Stimulated activated naive CD4-positive, alpha-beta T cell (primary cell): ENCODE measurements at regions not wholly inside any gene's neighbourhood (a gene's known extent, or its start where the extent isn't known, plus 50 kb on each side); places are given as distances from the start of the nearest gene placed in this dataset.

Source experiments
- DNase-seq, 6 experiments: peaks; one replicate each; lab custom pipeline; 2025; lab: John Stamatoyannopoulos, UW

DNA sequence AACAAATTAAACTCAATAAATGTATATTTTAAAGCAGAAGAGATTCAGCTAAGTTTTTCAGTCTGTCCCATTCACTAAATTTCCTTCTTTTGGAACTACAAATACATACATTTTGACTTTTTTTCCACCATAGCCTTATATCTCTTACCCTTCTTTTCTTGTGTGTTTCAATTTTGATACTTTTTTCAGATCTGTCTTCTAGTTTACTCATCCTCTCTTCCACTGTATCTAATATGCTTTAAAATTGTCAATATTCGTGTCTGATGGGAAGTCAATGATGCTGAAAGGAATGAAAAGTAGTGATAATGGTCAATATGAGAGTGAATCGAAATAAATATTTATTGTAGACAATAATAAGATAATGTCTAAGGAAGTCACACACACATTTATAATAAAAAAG, 332.3 kb upstream of the KIRREL3 start:
- no peak for DNase-seq

DNA sequence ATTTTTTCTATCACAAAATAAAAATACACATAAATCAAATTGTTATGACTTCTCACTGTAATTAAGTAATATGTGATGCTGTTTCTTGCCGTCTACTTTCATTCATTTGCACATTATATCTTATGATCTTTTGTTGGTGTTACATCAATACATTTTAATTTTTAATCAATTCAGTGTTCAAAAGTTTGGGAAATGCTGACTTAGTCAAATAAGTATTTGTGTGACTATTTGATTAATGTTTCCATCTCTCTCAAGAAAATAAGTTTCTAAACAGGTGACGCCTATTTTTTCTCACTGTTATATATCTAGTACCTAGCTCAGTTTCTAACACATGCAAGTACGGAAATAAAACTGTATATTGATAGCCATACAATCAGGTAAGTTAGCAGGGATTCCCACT, 329.5 kb upstream of the KIRREL3 start:
- no peak for DNase-seq

DNA sequence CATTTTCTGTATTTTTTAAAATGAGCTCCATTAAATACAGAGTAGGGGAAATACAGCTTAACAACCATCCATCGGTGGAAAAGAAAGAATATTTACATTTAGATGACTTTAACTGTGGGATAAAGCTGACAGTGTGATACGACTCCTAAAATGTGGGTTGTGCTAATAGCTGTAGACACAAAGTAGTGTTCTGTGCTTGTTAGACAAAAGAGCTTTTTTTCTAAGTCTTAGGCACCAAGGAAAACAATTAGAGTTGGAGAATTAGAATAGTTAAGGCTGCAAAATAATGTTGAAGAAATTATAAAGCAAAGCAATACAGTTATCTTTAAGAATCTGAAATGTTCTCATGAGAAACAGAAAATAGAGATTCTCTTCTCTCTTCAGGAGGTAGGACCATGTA, 307.7 kb upstream of the KIRREL3 start:
- DNase-seq, result no peak

DNA sequence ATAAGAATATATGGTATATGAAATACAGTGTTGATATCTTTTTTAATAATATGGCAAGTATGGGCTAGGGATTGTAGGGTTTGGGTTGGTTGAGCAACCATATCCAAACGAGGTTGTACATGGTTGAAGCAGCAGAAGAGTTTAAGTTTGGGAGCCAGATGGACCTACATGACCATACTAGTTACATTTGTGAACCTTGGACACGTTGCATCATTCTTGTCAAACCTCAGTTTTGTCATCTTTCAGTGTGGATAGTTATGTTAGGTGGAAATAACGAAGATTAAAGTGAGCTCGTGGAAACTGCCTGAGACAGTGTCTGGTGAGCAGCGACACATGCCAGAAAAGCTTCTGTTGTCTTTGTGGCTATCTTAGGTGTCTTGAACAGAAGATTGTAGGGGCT, 307.1 kb upstream of the KIRREL3 start:
- no peak for DNase-seq

DNA sequence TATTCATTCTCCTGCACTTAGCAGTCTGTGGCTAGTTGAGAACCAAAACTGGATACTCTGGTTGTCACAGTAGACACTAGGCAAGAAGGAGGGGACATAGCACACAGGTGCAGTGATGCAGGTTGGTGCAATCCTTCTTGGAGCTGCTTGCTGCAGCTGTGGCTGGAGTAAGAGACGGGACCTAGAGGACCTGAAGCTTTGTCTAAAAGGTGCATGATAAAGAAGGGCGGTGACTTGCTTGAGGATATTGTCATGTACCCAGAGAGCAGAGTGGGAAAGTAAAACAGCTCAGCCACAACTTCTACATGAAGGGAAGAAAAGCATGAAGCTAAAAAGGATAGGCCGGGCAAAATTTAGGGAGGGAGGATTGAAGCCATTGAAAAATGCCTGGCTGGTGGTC, 304.1 kb upstream of the KIRREL3 start:
- no peak for DNase-seq

DNA sequence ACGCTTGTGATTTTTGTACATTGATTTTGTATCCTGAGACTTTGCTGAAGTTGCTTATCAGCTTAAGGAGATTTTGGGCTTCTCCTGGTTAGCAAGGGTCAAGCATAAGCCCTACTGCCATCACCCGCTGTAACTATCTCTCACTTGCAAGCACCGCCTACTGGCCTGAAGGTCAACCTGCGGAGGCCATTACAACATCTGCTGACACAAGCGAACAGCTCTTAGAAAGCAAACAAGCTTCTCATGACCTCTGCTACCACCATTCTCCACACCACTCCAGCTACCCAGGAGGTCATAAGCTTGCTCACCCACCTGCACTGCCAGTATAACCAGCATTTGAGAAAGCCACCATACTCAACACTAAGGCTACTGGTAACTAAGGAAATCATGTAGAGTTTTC, 288.4 kb upstream of the KIRREL3 start:
- DNase-seq, result no peak

DNA sequence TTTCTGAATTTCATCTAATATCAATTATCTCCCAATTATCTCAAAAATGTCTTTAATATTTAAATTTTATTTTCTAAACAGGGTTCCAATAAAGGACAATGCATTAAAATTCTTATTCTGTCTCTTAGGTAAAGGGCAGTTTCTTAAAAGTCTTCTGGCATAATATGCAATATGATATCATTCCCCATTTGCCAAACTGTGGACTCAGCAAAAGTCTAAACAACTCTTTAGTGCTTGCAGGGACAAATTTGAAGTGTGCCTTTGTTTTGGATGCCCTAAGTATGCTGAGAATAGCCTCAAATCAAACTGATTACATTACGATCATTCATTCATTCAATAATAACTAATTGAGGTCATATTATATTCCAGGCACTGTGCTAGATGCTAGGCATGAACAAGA, 281.0 kb upstream of the KIRREL3 start:
- DNase-seq, result no peak

DNA sequence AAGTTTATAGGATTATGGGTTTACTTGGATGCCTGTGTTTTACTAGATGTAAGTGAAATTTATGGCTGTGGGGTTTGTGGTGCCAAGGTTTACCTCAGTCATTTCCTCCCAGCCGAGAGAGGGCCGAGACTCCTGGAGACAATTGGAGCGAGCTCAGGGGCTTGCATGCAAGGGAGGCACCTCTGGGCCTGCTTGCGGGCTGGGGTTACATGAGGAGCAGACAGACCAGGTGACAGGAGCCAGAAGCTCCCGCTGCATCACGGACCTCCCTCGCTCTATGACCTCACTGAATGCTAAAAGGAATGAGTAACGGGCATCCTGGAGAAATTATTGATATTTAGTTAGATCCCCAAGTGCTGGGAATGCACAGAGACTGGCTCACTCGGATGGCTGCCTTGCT, 275.2 kb upstream of the KIRREL3 start:
- no peak for DNase-seq

DNA sequence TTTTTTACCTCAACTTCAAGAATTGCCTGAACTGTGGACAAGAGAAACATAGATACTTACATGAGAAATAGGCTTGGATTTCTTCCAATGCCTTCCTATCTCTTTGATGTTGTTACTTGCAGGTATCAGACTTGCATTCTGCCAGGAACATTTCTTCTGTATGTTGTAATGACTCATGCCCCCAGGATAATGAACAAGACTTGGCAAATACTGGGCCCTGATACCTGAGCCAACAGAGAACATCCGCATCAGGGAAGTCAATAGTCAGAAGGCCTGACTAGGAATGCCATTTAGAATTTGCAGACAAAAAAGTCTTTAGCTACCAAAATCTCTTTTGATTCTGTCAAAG, 273.7 kb upstream of the KIRREL3 start:
- DNase-seq, result no peak

DNA sequence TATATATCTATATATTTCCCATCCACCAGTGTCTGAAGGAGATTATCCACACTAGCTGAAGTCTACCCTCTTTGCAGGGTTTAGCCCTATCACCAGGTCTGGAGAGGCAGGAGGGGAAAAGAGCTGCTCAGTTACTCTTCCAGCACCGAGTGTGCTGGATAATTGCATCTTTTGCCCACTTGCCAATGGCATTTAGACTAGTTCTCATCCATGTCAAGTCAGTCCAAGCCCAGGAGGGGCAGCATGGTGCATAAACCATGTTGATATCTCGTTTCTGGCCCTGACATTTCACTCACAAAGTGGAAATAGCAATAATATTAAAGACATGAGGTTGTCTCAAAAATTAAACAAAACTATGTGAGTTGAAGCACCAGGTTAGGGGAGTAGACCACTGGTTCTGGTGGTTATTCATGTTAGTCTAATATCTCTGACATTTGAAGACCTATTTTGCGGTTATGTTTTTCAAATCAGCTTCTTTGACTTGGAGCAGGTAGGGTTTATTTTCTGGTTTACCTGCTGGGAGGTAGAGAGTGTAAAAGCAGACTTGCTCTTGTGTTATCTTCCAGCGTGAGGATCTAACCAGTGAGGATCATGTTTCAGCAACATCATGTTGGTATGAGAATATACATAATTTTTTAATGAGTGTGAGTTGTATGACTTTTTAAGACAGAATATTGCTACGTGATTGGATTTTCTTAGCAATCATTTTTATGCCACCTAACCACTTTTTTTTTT, 273.2 kb upstream of the KIRREL3 start:
- no peak for DNase-seq

DNA sequence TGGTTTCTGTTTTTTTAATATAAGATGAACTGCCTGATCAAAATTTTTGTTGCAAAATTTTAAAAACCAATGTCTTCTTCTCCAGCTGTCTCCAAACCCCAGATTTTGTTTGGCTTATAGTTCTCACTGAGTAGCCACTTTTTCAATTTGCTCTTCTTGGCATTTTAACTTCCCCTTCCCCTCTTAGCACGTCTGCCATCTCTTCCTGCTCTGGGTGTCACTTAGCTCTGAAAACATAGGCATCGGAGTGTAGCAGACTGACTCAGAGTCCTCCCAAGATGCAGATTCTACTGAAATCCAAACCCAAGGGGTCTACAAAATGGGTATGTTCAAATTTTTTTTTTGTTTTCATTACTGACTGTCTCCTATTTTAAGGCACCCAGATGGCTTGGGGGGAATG, 270.3 kb upstream of the KIRREL3 start:
- DNase-seq, result no peak

DNA sequence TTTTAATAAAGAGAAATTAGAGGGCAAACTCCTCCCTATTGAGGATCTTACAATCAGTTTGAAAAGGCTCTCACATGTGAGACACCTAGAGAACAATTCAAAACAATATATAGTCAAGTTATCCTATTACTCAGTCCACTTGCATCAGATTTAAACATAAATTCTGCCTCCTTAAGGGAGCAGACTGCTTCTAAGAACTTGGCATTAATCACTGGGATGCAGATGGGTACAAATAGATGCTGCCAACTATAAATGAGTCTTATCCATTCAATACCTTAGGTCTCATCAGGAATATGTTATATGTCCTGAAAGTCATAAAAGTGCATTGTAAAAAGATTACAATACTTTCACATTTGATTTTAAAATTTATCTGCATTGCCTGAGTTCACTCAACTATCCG, 269.3 kb upstream of the KIRREL3 start:
- no peak for DNase-seq

DNA sequence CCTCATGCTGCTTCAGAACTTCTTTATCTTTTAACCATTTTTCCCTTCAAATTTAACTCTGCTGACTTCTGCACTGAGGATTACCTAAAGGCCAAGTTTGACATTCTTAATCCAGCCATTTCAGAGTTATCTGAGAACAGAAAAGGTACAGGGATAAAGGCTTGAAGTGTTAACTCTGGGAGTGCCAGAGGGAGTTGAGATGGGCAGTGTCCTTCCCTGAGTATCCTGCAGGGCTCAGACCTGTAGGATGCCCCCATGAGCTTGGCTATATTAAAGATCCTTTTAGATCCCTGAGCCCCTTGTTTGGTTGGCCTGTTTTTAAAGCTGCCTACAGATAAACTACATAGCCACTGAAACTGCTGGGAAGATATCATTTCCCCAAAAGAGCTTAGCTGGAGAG, 268.4 kb upstream of the KIRREL3 start:
- DNase-seq, result no peak

DNA sequence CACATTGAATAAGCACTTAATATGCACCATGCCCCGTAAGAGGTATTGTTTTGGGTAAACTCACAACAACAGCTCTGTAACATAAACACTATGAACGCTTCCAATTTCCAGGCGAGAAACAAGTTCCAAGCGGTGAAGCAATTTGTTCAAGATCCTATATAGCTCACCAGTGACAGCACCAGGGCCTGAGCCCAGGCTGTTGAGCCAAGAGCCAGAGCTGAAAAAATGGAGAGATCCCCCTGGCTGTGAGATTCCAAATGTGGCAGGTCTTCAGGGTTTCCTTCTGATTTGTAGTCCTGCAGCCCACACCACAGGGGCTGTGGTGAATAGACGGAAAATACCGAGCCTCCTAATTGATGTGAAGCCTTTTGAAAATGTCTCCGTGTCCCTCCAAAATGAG, 268.0 kb upstream of the KIRREL3 start:
- no peak for DNase-seq

DNA sequence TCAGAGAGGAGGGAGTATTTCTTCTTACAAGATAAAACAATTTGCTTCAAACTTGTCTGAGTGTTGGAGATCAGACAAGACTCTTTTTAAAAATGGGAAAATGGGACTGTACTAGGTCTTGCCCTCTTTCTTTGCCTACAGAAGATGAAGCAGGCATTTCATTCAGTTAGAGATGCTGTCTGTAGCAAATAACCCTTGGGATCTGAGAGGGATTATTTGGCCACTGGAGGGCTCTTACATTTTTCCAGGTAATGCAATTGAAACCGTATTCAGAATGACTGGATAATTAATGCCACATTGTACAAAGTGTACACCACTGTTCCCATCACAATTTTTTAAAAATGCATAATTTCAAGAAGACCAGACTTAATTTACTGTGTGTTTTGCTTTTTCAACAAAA, 258.5 kb upstream of the KIRREL3 start:
- no peak for DNase-seq

DNA sequence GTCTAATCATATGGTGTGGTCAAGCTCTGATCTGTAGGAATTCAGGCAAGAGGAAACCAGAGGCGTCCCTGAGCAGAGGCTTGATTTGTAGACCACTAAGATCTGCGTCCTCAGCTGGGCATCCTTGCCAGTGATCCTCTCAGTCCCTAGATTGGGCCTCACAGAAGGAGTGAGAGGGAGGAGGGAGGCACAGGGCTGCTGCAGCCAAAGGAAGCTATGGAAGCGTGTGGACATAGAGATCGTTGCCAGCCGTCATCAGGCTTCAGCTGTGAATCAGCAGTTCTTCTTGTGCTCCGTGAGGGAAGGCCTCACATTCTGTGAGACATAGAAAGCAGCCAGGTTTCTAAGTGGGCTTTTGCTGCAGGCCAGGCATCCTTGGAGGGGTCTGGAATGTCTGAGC, 254.6 kb upstream of the KIRREL3 start:
- no peak for DNase-seq

DNA sequence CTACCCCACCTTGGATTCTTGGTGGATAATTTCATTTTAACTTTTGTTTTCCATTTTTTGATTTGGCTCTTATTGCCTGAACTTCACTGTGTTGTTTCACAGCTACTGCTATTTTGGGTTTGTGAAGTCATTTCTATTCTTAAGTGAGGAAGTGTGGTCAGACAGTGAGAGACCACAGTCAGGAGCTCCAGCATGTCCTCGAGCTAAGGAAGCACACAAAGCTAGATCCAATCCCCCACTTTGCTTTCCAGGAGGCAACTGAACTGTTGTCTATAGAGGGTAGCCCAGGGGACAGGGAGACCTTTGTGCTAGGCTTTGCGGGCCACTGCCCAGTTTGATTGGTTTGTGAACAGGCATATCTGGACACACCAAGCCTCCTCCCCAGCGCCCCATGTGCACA, 251.8 kb upstream of the KIRREL3 start:
- no peak for DNase-seq

DNA sequence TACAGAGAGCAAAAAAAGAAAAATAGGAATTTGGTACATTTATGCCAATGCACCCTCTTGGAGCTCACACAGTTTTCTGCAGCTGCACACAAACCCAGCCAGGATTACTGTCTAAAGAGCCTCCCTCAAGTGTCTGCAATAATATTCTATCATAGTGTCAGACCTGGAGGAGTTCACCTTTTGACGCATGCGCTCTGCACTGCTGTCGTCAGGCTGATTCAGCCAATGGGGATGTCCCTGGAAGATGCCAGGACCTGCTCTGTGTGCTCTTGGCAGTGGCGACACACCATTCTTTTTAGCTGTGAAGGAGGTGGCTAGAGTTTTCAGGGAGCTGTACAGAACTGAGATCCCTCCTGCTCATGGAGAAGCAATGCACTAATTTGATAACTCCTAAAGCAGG, 249.0 kb upstream of the KIRREL3 start:
- DNase-seq, result no peak

DNA sequence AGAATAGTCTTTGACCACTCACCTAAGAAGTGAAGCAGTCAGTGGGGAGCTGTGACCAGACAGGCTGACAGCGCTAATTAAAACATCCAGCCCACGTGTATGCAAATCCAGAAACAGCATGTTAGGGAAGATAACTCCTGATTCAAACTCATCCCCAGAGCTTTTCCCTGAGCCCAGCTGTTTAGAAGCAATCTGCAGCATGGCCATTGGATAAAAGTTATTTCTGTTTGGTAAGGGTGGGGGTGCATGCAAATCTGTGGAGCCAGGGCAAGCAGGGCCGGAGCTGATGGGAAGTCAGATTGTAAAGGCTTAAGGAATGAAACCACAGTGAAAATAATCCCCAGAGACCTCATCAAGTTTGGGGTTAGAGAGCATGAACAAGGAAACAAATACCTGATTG, 247.9 kb upstream of the KIRREL3 start:
- no peak for DNase-seq

DNA sequence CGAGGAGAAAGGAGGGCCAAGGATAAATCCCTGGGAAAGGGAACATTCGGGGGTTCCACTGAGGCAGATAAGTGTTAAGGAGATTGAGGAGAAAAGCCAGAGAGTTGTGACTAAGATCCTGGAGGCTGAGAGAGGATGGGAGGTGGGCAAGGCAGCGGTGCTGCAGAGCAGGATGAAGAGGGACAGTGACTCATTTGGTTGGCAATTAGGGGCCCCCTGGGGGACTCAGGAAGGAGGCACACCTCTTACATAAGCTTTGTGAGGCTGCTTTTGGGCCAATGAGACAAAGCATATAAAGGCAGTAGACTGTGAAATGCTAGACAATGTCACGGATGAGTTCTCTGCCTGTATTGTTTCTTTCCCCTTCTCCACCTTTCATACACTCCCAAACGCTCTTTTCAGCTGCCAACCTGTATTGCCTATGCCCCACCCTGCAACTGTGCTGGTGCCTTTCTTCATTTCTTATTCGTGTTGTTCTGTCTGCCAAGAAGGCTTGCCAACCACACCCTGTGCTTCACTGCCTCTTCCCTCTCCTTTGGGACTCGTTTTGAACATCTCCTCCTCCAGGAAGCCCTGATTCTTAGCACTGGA, 246.8 kb upstream of the KIRREL3 start:
- DNase-seq, result no peak

DNA sequence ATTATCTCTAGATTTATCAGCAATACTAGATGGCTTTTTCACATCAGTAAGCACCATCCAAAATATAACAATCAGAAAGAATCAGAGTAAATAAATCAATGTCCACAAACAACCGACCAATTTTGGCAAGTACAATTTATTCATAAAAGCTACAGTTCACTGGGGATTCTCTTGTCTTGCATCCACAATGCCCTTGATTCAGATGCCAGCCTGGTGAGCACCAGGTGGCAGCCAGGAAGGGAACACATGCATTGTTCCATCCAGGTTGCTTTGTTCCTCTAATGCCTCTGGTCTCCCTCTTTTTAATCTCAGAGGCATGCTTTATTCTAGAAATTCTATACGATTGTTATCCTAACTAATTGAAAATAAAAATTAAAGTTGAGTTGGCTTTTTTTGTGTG, 242.1 kb upstream of the KIRREL3 start:
- DNase-seq, result no peak

DNA sequence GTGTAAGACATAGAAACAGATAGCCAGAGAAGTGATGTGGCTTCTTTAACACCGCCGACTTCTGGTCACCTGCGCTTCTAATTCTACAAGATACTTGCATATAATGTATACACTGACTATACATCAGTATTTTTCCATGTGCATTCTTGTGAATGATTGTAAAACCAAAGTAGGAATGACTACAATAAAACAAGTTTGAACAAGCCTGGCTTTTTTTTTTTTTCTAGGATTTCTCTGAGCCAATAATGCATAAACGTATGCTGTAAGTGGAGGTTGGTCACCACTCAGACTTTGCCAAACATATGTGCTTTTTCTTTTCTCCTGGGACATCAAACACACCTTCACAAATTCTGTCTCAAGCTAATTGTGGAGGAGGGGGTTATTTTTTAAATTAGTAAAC, 237.8 kb upstream of the KIRREL3 start:
- DNase-seq, result no peak

DNA sequence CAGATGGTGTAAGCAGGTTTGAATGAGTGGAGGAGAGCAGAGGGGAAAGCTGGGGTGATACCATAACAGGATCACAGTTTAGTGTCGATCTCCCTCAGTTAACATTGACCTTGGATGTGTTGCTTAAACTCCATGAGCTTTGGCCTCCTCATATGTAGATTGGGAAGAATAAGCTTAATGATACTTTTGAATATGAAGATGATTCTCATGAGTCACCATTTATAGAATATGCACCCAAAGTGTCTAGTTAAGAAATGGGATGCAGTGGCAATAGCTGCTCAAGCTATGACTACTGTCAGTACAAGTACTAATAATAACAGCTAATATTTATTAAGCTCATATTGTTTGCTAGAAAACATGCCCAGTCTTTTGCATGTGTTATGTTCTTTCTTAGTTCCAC, 236.2 kb upstream of the KIRREL3 start:
- DNase-seq, result no peak

DNA sequence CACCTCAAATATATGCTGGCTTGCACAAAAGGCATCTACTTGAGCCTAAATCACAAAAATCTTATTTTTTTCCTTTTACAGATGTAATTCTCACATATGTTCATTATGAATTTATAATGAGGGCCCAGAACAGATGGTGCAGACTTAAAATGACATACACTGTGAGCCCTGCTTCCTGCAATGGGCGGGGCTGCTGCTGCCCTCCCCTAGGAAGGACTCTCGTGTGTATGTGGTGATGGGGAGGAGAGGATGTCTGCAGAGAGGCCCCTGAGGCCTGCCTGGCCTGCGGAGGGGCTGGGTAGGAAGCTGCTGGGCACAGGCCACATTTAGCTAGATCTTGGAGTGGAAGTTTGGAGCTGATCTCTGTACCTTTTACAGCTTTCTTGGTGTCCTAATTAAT, 233.4 kb upstream of the KIRREL3 start:
- no peak for DNase-seq
